IPS DF 4.7 (cell line): ENCODE measurements at regions not wholly inside any gene's neighbourhood (a gene's known extent, or its start where the extent isn't known, plus 50 kb on each side); places are given as distances from the start of the nearest gene placed in this dataset.
"Not testable (repeated sequence)": the region's sequence is repeated elsewhere in the genome, so short reads cannot be mapped to it uniquely, and the experiment has no call there.

Experiments used
- DNase-seq: peaks from one replicate; pipeline ENCODE4 v3.0.0-alpha.2; 2013; ENCODE audit warnings: low spot score; ENCODE audit errors: extremely low read depth

DNA sequence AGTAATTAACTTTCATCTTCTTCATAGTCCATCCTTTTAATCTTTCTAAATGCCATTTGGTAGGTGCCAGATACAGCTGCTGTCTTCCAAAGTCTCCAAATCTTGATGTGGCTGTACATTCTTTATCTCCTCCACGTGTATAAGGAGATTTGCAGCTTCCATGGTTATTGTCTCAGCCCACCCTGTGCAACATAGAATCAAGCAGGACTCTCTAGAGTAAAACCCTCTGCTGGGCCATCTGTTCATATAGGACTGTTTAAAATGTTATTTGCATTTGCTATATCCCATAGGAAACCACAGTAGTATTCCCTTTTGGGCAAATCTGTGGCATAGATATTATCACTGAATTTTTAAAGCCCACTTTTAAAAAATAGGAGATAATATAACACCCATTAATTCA lies 527.2 kb upstream of the EPHA5 start:
- DNase-seq = no peak

DNA sequence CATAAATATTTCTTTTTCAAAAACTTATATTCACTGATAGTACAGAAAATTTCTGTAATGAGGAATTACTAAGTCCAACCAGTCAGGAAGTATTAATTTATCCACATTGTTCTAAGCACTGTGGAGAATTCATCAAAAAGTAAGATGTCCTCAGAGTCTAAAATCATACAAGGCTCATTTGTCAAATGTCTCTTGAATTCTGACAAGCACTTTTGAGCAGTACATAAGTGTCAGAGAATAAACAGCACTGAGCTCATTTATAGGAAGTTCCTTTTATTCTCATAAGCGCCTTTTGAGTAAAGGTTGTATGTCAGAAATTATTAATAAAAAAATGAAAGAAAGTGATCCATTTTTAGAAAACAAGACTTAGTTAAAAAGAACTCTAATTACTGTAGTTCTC lies 523.2 kb upstream of the EPHA5 start:
- DNase-seq = no peak

DNA sequence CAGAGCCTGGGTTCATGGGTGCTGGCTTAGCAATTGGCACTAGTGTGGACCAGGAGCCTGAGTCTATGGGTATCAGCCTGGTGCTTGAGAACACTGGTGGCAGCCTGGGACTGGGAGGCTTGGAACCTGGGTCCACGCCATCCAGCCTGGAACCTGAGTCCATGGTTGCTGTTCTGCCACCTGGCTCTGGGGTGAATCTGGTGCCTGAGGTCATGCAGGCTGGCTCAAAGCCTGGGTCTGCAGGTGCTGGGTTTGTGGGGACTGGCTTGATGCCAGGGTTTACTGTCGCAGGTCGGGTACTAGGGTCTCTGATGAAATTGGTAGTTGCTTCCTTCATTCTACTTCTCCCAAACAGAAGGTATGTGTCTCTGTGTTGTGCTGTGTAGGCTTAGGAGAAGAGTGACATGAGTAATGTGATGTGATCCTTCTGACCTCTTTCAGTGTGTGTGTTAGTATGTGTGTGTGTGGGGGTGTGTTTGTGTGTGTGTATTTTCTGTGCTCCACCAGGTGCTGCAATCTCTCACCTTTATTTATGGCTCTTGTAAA lies 517.0 kb upstream of the EPHA5 start:
- DNase-seq = no peak

DNA sequence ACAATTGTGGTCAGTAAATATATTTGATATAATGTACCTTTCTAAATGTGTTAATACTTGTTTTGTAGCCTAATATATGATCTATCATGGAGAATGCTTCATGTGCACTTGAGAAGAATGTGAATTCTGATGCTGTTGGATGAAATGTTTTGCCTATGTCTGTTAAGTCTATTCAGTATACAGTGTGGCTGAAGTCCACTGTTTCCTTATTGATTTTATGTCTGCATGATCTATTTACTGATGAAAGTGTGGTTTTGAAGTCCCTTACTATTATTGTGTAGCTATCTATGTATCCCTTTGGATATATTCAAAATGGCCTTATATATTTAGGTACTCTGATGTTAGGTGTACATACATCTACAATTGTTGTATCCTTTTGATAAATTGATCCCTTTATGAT lies 515.8 kb upstream of the EPHA5 start:
- DNase-seq = no peak

DNA sequence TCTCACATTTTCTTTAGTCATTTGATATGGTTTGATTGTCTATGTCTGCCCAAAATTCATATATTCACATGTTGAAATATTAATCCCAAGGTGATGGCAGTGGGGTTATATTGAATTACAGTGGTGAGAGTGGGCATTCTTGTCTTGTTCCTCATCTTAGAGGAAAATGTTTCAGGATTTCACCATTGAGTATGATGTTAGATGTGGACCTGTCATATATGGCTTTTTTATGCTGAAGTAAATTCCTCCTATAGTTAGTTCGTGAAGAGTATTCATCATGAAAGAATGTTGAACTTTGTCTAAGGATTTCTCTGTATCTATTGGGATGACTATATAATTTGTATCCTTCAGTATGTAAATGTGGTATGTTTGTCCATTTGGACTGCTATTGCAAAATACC lies 512.3 kb upstream of the EPHA5 start:
- DNase-seq = no peak

DNA sequence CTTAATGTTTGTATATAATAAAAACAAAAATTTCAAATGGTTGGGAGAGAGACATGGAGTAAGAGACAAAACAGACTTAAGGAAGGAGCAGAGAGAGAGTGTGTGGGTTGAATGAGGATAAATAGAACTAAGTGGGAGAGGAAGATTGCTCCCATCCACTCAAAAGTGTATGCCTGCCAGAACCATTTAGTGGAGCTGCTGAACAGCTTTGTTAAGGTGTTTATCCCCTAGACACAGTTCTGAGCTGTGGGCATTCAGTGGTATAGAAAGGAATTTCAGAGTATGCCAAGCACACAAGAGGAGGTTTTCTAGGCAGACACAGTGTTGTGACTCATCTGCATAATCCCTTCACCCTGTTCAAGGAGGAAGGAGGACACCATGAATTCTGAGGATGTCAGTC lies 508.6 kb upstream of the EPHA5 start:
- no peak for DNase-seq

DNA sequence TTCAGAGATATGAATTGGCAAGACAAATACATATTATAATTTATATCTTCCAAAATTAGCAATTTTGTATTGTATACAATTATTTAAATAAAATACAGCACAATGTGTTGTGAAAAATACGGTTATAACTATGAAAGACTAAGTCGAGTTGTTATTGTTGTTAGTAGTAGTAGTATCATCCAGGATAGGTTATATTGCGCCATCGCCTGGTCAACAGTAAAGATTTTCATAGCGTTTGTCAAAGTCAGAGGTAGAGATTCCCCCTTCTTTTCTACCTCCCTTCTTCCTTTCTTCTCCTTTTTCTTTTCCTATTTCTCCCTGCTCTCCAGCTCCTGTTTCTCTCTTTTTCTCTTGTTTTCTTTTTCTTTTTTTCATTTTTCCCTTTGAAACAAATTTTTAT lies 499.1 kb upstream of the EPHA5 start:
- peak; percentile 28 for DNase-seq

DNA sequence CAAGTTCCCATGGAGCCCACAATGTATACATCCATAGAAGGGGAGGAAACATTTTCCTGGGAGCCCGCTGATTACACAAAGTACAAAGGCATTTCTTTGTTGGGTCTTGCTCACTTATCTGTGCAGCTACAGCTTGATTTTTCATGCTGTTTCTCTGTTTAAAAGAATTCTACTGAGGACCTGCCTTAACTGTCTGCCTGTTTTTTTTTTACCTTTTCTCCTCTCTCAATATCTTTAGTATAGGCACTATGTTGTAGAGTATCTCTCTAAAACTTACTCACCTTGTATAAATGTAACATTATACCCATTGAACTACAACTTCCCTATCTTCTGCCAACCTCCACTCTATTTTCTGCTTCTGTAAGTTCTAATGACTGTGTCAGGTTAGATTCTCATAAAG lies 494.6 kb upstream of the EPHA5 start:
- no peak for DNase-seq

DNA sequence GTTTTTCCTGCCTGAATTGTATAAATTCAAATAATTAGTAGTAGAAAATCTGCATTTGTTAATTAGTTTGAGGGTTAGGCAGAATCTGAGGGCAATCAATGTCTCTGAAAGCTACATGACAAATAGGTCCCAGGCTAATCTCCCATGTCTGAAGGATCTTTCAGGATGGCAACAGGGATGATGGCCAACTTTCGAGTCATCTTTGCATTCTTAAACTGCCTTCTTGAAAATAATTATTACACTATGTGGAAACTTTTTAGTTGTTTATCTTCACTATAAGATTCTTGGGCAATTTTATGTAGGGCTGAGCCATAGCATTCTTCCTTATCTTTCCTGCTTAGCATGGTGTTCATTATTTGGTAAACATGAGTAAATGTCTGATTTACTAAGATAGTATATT lies 490.3 kb upstream of the EPHA5 start:
- no peak for DNase-seq

DNA sequence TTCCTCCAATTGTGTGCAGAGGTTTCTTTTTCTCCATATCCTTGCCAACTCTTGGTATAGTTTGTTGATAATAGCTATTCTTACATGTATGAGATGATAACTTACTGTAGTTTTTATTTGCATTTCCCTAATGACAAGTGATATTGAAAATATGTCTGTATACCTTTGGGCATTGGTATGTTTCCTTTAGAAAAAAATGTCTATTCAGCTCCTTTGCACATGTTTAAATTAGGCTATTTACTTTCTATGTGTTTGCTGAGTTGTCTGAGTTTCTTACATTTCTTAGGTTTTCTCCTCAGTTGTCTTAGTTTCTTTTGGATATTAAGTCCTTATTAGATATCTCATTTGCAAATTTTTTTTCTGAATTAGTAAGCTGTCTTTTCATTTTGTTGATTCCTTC lies 487.3 kb upstream of the EPHA5 start:
- DNase-seq = no peak

DNA sequence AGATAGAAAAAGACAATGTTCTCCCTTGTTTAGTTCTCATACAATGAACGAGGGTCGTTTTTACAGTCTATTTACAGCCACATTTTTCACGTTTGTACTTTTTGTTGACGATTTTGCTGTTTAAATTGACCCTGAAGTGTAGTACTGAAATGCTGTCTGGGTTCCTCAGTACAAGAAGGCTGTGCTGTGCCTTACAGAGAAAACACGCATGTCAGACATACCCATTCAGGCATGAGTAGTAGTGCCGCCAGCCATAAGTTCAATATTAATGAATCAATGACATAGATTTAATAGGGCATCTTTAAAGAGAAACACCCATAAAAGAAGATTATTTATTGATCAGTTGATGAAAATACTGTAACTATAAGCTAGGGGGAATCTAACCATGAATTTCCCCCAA lies 459.8 kb upstream of the EPHA5 start:
- DNase-seq = no peak

DNA sequence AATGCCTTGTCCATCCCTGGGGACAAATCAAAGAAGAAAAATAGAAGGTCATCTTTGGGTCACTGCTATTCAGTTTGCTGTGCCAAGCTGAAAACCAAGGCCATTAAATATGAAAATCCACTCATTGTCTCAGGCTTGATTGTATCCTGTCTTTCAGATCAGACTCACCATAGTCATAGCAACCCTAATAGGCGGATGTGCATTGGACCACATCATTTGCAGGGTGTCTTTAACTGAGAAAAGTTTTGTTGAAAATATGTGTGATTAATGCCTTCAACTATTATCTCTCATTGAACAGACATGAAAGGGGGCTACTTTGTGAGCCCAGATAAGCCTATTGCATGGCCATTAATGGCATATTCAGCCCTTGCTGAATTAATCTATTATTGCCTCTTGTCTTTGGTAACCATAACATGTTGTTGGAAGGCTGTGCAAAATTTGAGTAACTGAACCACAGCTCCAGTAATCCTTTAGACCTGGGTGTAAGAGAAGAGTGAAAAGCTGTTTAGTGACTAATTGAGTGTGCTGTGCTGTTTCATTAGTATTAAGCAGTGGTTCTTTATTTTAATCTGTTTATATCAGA lies 453.6 kb upstream of the EPHA5 start:
- no peak for DNase-seq

DNA sequence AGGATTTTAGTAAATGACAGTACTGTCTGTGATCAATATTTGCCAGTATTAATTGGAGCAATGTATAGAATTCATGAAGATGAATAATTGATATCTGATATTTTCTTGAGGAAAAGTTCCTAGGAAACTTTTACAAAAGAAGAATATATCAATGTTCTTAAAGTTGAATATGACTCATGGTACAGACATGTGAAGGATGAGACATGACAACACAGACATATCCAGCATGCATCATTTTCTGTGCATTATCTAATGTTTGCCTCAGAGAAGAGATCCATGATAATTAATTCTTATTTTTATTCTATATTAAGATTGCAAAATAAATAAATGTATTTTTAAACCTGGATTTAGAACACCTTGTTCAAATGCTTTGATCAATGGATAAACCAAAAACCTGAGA lies 452.9 kb upstream of the EPHA5 start:
- DNase-seq = no peak

DNA sequence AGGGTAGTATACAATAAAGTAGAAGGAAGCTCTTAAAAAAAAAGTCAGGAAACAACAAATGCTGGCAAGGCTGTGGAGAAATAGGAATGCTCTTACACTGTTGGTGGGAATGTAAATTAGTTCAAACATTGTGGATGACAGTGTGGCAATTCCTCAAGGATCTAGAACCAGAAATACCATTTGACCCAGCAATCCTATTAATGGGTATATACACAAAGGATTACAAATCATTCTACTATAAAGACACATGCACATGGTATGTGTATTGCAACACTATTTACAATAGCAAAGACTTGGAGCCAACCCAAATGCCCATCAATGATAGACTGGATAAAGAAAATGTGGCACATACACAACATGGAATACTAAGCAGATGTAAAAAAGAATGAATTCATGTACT lies 444.9 kb upstream of the EPHA5 start:
- DNase-seq = not testable (repeated sequence)

DNA sequence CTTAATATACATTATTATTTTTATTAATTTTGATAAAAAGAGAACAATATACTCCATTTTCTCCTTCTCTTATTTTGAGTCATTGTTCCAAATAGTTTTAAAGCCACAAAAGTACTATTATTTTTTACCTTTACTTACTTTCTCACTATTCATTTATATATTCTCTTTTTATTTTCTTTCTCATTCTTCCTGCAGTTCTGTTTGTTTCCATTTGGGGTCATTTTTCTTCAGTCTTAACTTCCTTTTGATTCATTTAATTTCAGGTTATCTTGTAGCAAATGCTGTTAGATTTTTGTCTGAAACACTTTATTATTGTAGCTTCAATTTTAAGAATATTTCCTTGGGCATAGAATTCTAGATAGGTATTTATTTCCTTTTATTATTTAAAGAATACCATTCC lies 438.6 kb upstream of the EPHA5 start:
- DNase-seq = no peak

DNA sequence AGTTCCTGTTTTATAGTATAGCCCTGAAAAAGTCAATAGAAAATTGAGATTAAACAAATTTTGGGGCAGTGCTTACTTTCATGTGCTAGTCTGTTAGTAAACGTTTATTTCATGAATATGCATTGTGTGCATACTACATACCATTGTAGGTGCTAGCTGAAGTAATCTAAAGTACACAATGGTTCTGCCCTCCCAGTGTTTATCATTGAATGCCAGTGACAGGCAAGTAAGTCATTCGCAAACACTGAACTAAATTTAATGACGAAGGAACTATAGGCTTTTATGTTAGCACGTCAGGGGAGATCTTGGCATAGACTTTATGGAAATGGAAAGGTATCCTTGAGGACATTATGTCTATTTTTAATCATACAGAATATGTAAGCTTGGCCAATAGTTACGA lies 426.9 kb upstream of the EPHA5 start:
- DNase-seq = no peak

DNA sequence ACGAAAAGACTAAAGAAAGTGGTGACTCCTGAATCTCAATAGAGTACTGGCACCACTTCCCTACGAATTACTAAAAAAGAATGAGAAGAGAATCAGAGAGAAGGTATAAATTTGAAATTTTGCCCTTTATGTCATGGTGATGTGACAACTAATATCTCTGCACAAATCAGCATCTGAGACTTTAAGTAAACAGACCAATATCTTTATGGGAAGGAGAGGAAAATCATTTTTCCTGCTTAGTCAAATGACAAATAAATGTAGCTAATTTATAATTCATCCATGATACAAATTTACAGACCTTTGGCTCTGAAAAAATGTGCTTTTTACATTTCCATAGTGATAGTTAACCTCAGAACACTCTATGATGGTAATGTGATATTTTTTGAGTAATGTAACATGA lies 424.8 kb upstream of the EPHA5 start:
- DNase-seq = no peak

DNA sequence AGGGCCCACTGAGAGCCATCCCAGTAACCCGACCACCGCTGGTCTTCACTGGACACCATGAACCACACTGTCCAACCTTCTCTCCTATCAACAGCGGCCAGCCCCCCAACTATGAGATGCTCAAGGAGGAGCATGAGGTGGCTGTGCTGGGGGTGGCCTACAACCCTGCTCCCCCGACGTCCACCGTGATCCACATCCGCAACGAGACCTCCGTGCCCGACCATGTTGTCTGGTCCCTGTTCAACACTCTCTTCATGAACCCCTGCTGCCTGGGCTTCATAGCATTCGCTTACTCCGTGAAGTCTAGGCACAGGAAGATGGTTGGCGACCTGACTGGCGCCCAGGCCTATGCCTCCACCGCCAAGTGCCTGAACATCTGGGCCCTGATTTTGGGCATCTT lies 423.8 kb upstream of the EPHA5 start:
- DNase-seq = no peak

DNA sequence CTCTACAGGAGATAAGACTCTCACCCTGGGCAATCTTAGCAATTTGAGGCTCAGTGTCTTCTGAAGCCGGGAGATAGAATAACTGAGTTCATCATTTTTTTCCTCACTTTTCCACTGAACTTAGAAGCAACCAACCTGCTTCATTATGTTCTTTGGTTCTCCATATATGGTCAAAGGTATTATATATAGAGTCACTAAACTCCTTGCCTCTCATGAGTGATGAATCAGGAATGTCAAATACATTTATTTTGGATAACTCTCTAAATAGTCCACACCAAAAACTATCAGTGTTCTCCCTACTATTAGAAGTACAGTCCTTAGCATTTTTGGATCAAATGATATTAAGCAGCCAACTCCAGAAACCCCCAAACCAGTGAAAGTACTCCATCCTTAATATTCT lies 421.5 kb upstream of the EPHA5 start:
- no peak for DNase-seq

DNA sequence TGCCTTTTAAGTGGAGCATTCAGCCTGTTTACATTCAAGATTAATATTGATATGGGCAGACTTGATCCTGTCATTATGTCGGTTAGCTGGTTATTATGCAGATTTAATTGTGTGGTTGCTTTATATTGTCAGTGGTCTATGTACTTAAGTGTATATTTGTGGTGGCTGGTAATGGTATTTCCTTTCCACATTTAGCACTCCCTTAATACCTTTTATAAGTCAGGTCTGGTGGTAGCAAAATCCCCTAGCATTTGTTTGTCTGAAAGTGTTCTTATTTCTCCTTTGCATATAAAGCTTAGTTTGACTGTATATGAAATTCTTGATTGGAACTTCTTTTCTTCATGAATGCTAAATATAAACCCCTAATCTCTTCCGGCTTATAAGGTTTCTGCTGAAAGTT lies 403.7 kb upstream of the EPHA5 start:
- no peak for DNase-seq

DNA sequence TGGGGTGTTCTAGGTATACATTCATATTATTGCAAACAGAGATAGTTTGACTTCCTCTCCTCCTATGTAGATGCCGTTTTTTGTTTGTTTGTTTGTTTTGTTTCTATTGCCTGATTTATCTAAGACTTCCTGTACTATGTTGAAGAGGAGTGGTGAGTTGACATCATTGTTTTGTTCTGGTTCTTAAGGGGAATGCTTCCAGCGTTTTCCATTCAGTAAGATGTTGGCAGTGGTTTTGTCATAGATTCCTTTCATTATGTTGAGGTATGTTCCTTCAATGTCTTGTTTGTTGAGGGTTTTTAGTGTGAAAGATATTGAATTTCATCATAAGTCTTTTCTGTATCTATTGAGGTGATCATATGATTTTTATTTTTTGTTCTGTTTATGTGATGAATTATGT lies 401.6 kb upstream of the EPHA5 start:
- no peak for DNase-seq

DNA sequence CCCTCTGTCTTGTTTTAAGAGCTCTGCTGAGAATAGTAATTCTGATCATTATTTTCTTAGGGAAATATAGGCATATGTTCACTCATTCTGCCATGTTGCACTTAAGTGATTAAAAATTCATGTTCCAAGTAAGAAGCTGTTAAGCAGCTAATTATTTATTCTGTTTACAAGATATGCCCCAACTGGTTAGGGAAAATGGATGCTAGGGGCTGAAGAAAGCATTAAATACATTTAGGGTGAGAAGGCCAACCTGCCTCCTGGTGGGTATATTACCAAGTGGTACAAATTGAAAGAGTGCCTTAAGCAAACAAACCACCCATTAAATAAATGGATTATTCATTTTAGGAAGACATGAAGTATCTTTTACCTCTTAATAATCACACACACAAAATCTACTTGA lies 392.6 kb upstream of the EPHA5 start:
- no peak for DNase-seq

DNA sequence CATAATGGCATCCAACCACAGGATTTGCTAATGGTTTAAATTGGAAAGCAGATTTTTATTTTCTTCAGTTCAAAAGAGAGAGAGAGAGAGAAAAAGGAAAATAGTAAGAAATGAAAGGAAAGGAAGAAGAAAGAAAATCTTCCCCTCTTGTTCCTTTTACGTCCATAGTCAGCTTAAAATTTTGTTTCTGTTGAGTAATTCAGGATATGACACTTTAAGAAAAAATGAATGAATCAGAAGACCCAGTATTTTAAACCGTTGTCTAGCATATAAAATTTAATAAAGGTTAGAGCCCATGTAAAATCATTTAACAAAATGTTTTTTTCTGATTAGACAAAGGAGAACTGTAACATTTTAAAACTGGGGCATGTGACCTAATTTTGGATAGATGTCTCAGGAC lies 391.8 kb upstream of the EPHA5 start:
- no peak for DNase-seq

DNA sequence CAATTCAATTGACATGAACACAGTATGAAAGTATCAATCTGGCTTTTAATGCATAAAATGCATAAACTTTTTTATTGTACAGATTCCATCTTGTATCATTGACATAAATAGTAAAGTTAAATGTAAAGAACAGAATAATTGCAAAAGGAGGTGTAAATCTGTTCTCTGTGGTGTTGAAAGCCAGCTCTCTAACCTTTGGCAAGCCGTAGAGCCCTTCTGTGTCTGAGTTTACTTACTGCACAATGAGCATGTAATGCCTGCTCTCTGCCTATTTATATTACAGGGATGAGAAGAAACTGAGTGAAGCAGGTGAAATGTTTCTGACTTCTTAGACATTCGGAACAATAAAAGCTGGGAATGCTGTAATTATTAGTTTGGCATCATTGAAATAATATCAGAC lies 389.3 kb upstream of the EPHA5 start:
- DNase-seq = no peak
